H9 (cell line): ENCODE measurements at regions not wholly inside any gene's neighbourhood (a gene's known extent, or its start where the extent isn't known, plus 50 kb on each side); places are given as distances from the start of the nearest gene placed in this dataset.
A peak's percentile ranks its signal among the peaks of the same experiment; 100 is the strongest.

Experiments used
- DNase-seq: peaks from one replicate; pipeline ENCODE4 v3.0.0-alpha.2; 2017
- H2AFZ ChIP-seq: one replicate; pipeline ENCODE4 v1.6.1; 2013; ENCODE audit warnings: mild to moderate bottlenecking, low read length, control low read depth, moderate library complexity
- H2AK5ac ChIP-seq: 2 replicates; pipeline ENCODE4 v1.6.1; 2013; ENCODE audit warnings: low read length, control low read depth, mixed read lengths; ENCODE audit not compliant: insufficient read length
- H2BK120ac ChIP-seq: one replicate; pipeline ENCODE4 v1.6.1; 2013; ENCODE audit warnings: low read depth, mild to moderate bottlenecking, low read length, control low read depth, inconsistent platforms; ENCODE audit not compliant: poor library complexity, severe bottlenecking
- H2BK12ac ChIP-seq: 2 replicates; pipeline ENCODE4 v1.6.1; 2013; ENCODE audit warnings: low read length, control low read depth, mixed read lengths, low read depth; ENCODE audit not compliant: insufficient read length
- H2BK15ac ChIP-seq: 2 replicates; pipeline ENCODE4 v1.6.1; 2013; ENCODE audit warnings: low read depth, low read length, control low read depth
- H2BK20ac ChIP-seq: one replicate; pipeline ENCODE4 v1.6.1; 2013; ENCODE audit warnings: low read depth, mild to moderate bottlenecking, low read length, control low read depth, inconsistent platforms; ENCODE audit not compliant: poor library complexity, severe bottlenecking
- H2BK5ac ChIP-seq: 2 replicates; pipeline ENCODE4 v1.6.1; 2013; ENCODE audit warnings: low read length, control low read depth, mixed read lengths; ENCODE audit not compliant: insufficient read length
- H3K14ac ChIP-seq: 2 replicates; pipeline ENCODE4 v1.6.1; 2013; ENCODE audit warnings: low read length, control low read depth; ENCODE audit not compliant: insufficient read depth
- H3K18ac ChIP-seq: 2 replicates; pipeline ENCODE4 v1.6.1; 2013; ENCODE audit warnings: low read depth, mild to moderate bottlenecking, mixed read lengths, low read length, control low read depth; ENCODE audit not compliant: insufficient read length
- H3K23ac ChIP-seq: 2 replicates; pipeline ENCODE4 v1.6.1; 2013; ENCODE audit warnings: low read length, control low read depth, mixed read lengths, low read depth; ENCODE audit not compliant: insufficient read length
- H3K23me2 ChIP-seq: 2 replicates; pipeline ENCODE4 v1.6.1; 2013; ENCODE audit warnings: low read depth, mild to moderate bottlenecking, mixed read lengths, low read length, control low read depth; ENCODE audit not compliant: insufficient read length, poor library complexity, severe bottlenecking
- H3K27ac ChIP-seq: 2 replicates; pipeline ENCODE4 v1.5.1; 2013; ENCODE audit warnings: low read length, control low read depth, mixed read lengths, low read depth; ENCODE audit not compliant: insufficient read length
- H3K27me3 ChIP-seq: 2 replicates; pipeline ENCODE4 v1.6.1; 2013; ENCODE audit warnings: low read length, control low read depth, inconsistent platforms; ENCODE audit not compliant: insufficient read depth
- H3K4ac ChIP-seq: 2 replicates; pipeline ENCODE4 v1.6.1; 2013; ENCODE audit warnings: low read depth, mild to moderate bottlenecking, control low read depth, inconsistent platforms, low read length, moderate library complexity
- H3K4me1 ChIP-seq: 2 replicates; pipeline ENCODE4 v1.6.1; 2013; ENCODE audit warnings: low read length, control low read depth, inconsistent platforms; ENCODE audit not compliant: insufficient read depth
- H3K4me2 ChIP-seq: 2 replicates; pipeline ENCODE4 v1.6.1; 2013; ENCODE audit warnings: low read length, control low read depth, mixed read lengths; ENCODE audit not compliant: insufficient read length, insufficient read depth
- H3K56ac ChIP-seq: 2 replicates; pipeline ENCODE4 v1.6.1; 2013; ENCODE audit warnings: low read depth, mild to moderate bottlenecking, mixed read lengths, low read length, control low read depth; ENCODE audit not compliant: insufficient read length
- H3K79me1 ChIP-seq: 2 replicates; pipeline ENCODE4 v1.6.1; 2013; ENCODE audit warnings: low read depth, mild to moderate bottlenecking, moderate library complexity, low read length, control low read depth, inconsistent platforms; ENCODE audit not compliant: insufficient read depth, poor library complexity, severe bottlenecking
- H3K79me2 ChIP-seq: 2 replicates; pipeline ENCODE4 v1.6.1; 2013; ENCODE audit warnings: low read length, control low read depth, inconsistent platforms; ENCODE audit not compliant: insufficient read depth
- H3K9ac ChIP-seq: 2 replicates; pipeline ENCODE4 v1.6.1; 2013; ENCODE audit warnings: low read length, control low read depth, mixed read lengths; ENCODE audit not compliant: insufficient read length; ENCODE audit errors: extremely low read depth
- H3K9me3 ChIP-seq: one replicate; pipeline ENCODE4 v1.6.1; 2013; ENCODE audit warnings: low read depth, low read length, inconsistent platforms; ENCODE audit not compliant: control insufficient read depth
- H3T11ph ChIP-seq: one replicate; pipeline ENCODE4 v1.6.1; 2013; ENCODE audit warnings: mild to moderate bottlenecking, low read length, control low read depth, inconsistent platforms
- H4K20me1 ChIP-seq: one replicate; pipeline ENCODE4 v1.6.1; 2013; ENCODE audit not compliant: control insufficient read depth, insufficient read length, insufficient read depth
- H4K5ac ChIP-seq: 2 replicates; pipeline ENCODE4 v1.6.1; 2013; ENCODE audit warnings: low read depth, mild to moderate bottlenecking, mixed read lengths, low read length, control low read depth; ENCODE audit not compliant: insufficient read length
- H4K8ac ChIP-seq: replicated peaks from 2 replicates; pipeline ENCODE4 v1.6.1; 2013; ENCODE audit warnings: low read length, control low read depth, mixed read lengths, low read depth; ENCODE audit not compliant: insufficient read length
- H4K91ac ChIP-seq: 2 replicates; pipeline ENCODE4 v1.6.1; 2013; ENCODE audit warnings: low read depth, mild to moderate bottlenecking, moderate library complexity, mixed read lengths, low read length, control low read depth; ENCODE audit not compliant: insufficient read length
- H3K27ac Mint-ChIP-seq, 3 experiments: 2 replicates in 2 of 3; 3 replicates in 1 of 3; pipeline ENCODE4 v1.8.0; 2020 to 2021; ENCODE audit warnings: mixed read lengths in 3 of 3, mild to moderate bottlenecking in 1 of 3, moderate library complexity in 1 of 3
- H3K27me3 Mint-ChIP-seq: 2 replicates; pipeline ENCODE4 v1.8.0; 2021; ENCODE audit warnings: low read depth, mild to moderate bottlenecking, moderate library complexity, mixed read lengths
- H3K36me3 Mint-ChIP-seq, 3 experiments: 2 replicates in 2 of 3; 3 replicates in 1 of 3; pipeline ENCODE4 v1.8.0; 2020 to 2021; ENCODE audit warnings: low read depth in 3 of 3, mixed read lengths in 3 of 3; ENCODE audit not compliant: insufficient read depth in 1 of 3
- H3K4me1 Mint-ChIP-seq, 2 experiments: 2 replicates each; pipeline ENCODE4 v1.8.0; 2020; ENCODE audit warnings: mixed read lengths in 2 of 2
- H3K4me3 Mint-ChIP-seq, 2 experiments: 2 replicates in 1 of 2; 3 replicates in 1 of 2; pipeline ENCODE4 v1.8.0; 2020 to 2021; ENCODE audit warnings: mild to moderate bottlenecking in 2 of 2, mixed read lengths in 2 of 2, moderate library complexity in 1 of 2
- H3K9me3 Mint-ChIP-seq, 2 experiments: 2 replicates in 1 of 2; 3 replicates in 1 of 2; pipeline ENCODE4 v1.8.0; 2020; ENCODE audit warnings: mild to moderate bottlenecking in 2 of 2, mixed read lengths in 2 of 2, moderate library complexity in 1 of 2
- CTCF ChIP-seq: fragments of 200-600 bp; sonication (generic); conservative IDR thresholded peaks from 3 replicates; pipeline ENCODE4 v1.8.0; 2021; ENCODE audit warnings: antibody characterized with exemption, mild to moderate bottlenecking
- WGBS: extraction: QIAGEN DNeasy Blood & Tissue Kit; methylation state at CpG from one replicate; pipeline ENCODE4 v1.1.7; 2013; ENCODE audit warnings: missing lambda C conversion rate, low lambda C conversion rate, mixed read lengths; ENCODE audit not compliant: insufficient read length; ENCODE audit errors: extremely low coverage; 5-methylcytosine and 5-hydroxymethylcytosine counted together

GRCh38 chrX:137684591-137684990 is 118.7 kb downstream of the ZIC3 start:
- Histone ChIP-seq H3K23me2 (no peaks in the 10 kb centered on the region), H3K79me2 (no peaks in the 10 kb centered on the region), H3K4me1 (no peaks in the 10 kb centered on the region), H4K8ac (no peak overlapping the region), H2BK120ac (no peak overlapping the region), H2BK20ac (no peak overlapping the region), H3K56ac (no peak overlapping the region), H3K9me3 (no peaks in the 10 kb centered on the region), H3K27me3 (no peaks in the 10 kb centered on the region), H3K14ac (no peak overlapping the region), H3K9ac (no peak overlapping the region), H3K79me1 (no peaks in the 10 kb centered on the region), H2BK12ac (no peak overlapping the region), H3K18ac (no peak overlapping the region), H3K23ac (no peak overlapping the region), H2BK15ac (no peak overlapping the region), H2BK5ac (no peak overlapping the region), H2AK5ac (no peak overlapping the region), H3K4ac (no peak overlapping the region), H2AFZ (no peak overlapping the region), H3K4me2 (peak overlapping the region; percentile 35), H4K91ac (no peak overlapping the region), H3K27ac (peak overlapping the region; percentile 34), H4K5ac (no peak overlapping the region), H3T11ph (no peak overlapping the region), H4K20me1 (no peaks in the 10 kb centered on the region)
- Mint-ChIP-seq H3K9me3 (peaks cover 0 to 33% of the 10 kb centered on the region in 2 experiments; a peak in 2 of 5 replicates), H3K36me3 (0 out of 7 replicates have a peak, but pooled peaks cover 0 to 2% (median 0%) of the 10 kb centered on the region in 3 experiments), H3K4me1 (peaks cover 24 to 31% of the 10 kb centered on the region in 2 experiments), H3K27me3 (no peaks in the 10 kb centered on the region; the same call in 1 of the 2 replicates), H3K27ac (peak overlapping the region in 2 of 3 experiments; percentile 95 to 98; a peak in 5 of 7 replicates), H3K4me3 (0 out of 5 replicates have a peak overlapping the region, but pooled peaks of 1 of the 2 experiments have one; percentile 32)
- TF ChIP-seq CTCF = no peak
- DNase-seq = no peak
- no CpG with 5 or more reads among the region's 2 CpGs for WGBS
